ENCODE measurements at regions not wholly inside any gene's neighbourhood (a gene's known extent, or its start where the extent isn't known, plus 50 kb on each side); places are given as distances from the start of the nearest gene placed in this dataset.

GRCh38 chr14:87465770-87466169 lies 527.2 kb downstream of the GALC start:
- Histone ChIP-seq H3K27me3 (no peaks in the 10 kb centered on the region), H3K4me1 (no peaks in the 10 kb centered on the region), H3K4me3 (no peak overlapping the region), H3K9me3 (no peaks in the 10 kb centered on the region), H3K36me3 (no peaks in the 10 kb centered on the region), H3K27ac (no peak overlapping the region)
- WGBS, 2 donors, result 64 to 67% methylated on average over 4 of the region's 4 CpGs
- TF ChIP-seq, protein P1, sequence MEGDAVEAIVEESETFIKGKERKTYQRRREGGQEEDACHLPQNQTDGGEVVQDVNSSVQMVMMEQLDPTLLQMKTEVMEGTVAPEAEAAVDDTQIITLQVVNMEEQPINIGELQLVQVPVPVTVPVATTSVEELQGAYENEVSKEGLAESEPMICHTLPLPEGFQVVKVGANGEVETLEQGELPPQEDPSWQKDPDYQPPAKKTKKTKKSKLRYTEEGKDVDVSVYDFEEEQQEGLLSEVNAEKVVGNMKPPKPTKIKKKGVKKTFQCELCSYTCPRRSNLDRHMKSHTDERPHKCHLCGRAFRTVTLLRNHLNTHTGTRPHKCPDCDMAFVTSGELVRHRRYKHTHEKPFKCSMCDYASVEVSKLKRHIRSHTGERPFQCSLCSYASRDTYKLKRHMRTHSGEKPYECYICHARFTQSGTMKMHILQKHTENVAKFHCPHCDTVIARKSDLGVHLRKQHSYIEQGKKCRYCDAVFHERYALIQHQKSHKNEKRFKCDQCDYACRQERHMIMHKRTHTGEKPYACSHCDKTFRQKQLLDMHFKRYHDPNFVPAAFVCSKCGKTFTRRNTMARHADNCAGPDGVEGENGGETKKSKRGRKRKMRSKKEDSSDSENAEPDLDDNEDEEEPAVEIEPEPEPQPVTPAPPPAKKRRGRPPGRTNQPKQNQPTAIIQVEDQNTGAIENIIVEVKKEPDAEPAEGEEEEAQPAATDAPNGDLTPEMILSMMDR (IDR thresholded peaks at IDR 0.05), result no peak
- TF ChIP-seq EP300 (IDR thresholded peaks at IDR 0.05) (no peak), POLR2A (IDR thresholded peaks at IDR 0.05) (no peak)
- DNase-seq (ENCODE audit: low spot score in 2 of 2), result no peak

DNA sequence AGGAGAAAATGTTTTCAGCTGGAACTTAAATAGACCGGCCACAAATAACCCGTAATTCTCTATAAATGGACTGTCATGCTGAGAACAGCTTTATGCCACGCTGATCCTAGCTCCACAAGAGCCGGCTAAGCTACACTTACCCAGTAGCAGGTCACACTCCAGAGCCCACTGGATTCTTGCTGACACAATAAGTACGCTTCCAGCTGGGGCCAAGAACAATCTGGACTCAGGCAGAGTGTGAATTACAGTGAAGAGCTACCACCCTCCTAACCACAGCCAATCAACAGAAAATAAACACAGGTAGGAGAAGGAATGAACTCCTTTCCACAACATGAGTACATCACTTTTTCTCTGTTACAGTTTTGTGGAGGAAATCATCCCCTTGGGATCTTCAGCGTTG lies 531.3 kb downstream of the GALC start:
- Histone ChIP-seq H3K4me1 (no peaks in the 10 kb centered on the region), H3K27ac (no peak overlapping the region), H3K27me3 (no peaks in the 10 kb centered on the region), H3K9me3 (no peaks in the 10 kb centered on the region), H3K4me3 (no peak overlapping the region), H3K36me3 (no peaks in the 10 kb centered on the region)
- TF ChIP-seq POLR2A (IDR thresholded peaks at IDR 0.05), result no peak
- no peak for TF ChIP-seq EP300 (IDR thresholded peaks at IDR 0.05)
- WGBS, 2 donors, result 72 to 80% methylated on average over 6 of the region's 6 CpGs
- DNase-seq (ENCODE audit: low spot score in 2 of 2), result no peak

DNA sequence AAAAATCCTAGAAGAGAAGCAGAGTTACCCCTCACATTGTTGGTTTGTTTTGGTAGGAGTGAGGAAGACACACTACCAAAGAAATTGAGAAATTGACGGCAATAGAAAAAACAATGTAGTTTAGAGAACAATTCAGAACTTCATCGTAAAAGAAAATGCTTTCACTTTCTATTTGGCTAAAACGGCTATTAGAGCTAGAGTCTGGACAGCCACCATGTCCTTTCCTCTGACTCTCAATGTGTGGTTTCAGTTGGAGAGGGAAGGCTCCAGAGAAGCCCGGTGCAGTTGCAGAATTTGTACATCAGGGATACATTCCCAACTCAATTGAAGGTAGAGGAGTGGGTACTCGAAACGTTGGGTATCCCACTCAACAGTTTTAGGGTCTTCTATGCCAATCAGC lies 535.3 kb downstream of the GALC start:
- Histone ChIP-seq H3K9me3 (no peaks in the 10 kb centered on the region), H3K27me3 (no peaks in the 10 kb centered on the region), H3K36me3 (no peaks in the 10 kb centered on the region), H3K4me3 (peak overlapping the region in 3 of 4 donors; percentile 7 to 27 (median 19)), H3K4me1 (no peaks in the 10 kb centered on the region), H3K27ac (peak overlapping the region in 1 of 4 donors; percentile 61)
- no peak for TF ChIP-seq EP300 (IDR thresholded peaks at IDR 0.05)
- TF ChIP-seq POLR2A (IDR thresholded peaks at IDR 0.05), result no peak
- TF ChIP-seq, protein P1 (IDR thresholded peaks at IDR 0.05), result no peak
- DNase-seq (ENCODE audit: low spot score in 2 of 2), result no peak
- WGBS, 2 donors, result 43 to 69% methylated on average over 6 of the region's 6 CpGs

- TF ChIP-seq EP300 (IDR thresholded peaks at IDR 0.05), result no peak
- TF ChIP-seq, protein P1 (IDR thresholded peaks at IDR 0.05), result no peak
- no peak for TF ChIP-seq POLR2A (IDR thresholded peaks at IDR 0.05)
- Histone ChIP-seq H3K27me3 (no peaks in the 10 kb centered on the region), H3K36me3 (no peaks in the 10 kb centered on the region), H3K27ac (no peak overlapping the region), H3K4me1 (no peaks in the 10 kb centered on the region), H3K9me3 (no peaks in the 10 kb centered on the region), H3K4me3 (no peak overlapping the region)
- 90 to 93% methylated on average over 3 of the region's 3 CpGs for WGBS, 2 donors
- DNase-seq (ENCODE audit: low spot score in 2 of 2), result no peak
These were observed 542.8 kb downstream of the GALC start for GRCh38 chr14:87450193-87450592.

GRCh38 chr14:87449016-87449415 lies 544.0 kb downstream of the GALC start:
- TF ChIP-seq, protein P1 (IDR thresholded peaks at IDR 0.05), result no peak
- TF ChIP-seq POLR2A (IDR thresholded peaks at IDR 0.05) (no peak), EP300 (IDR thresholded peaks at IDR 0.05) (no peak)
- Histone ChIP-seq H3K4me1 (no peaks in the 10 kb centered on the region), H3K27me3 (no peaks in the 10 kb centered on the region), H3K4me3 (no peak overlapping the region), H3K27ac (no peak overlapping the region), H3K9me3 (no peaks in the 10 kb centered on the region), H3K36me3 (no peaks in the 10 kb centered on the region)
- no peak for DNase-seq (ENCODE audit: low spot score in 2 of 2)

GRCh38 chr14:87443787-87444186 lies 549.2 kb downstream of the GALC start:
- Histone ChIP-seq H3K4me1 (no peaks in the 10 kb centered on the region), H3K27ac (no peak overlapping the region), H3K9me3 (no peaks in the 10 kb centered on the region), H3K4me3 (no peak overlapping the region), H3K27me3 (no peaks in the 10 kb centered on the region), H3K36me3 (no peaks in the 10 kb centered on the region)
- no peak for DNase-seq (ENCODE audit: low spot score in 2 of 2)
- TF ChIP-seq POLR2A (IDR thresholded peaks at IDR 0.05) (no peak), EP300 (IDR thresholded peaks at IDR 0.05) (no peak)
- TF ChIP-seq, protein P1 (IDR thresholded peaks at IDR 0.05), result no peak
